Limb (tissue), 2 donors: ENCODE measurements at regions not wholly inside any gene's neighbourhood (a gene's known extent, or its start where the extent isn't known, plus 50 kb on each side); places are given as distances from the start of the nearest gene placed in this dataset.

ENCODE experiments used
- DNase-seq, 2 donors: peaks; one replicate each; pipeline ENCODE4 v3.0.0-alpha.2; 2016; ENCODE audit errors: extremely low spot score in 2 of 2

DNA sequence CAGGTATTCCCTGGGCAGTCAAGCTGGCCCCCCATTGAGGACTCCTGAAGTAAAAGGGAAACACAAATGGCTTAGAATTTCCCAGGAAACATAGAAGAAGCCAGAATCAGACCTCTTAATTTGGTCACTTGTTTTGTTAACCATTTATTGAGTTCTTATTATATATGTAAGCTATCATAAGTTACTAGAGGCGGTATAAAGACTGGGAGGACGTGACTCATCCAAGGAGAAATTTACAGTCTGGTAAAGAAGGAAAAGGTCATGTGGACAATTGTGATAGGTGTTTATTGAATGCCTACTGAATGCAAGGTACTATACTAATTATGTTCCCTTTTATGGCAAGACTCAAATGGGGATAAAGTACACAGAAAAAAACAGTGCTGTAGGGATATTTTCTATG, 146.7 kb downstream of the DYRK2 start:
- DNase-seq: no peak

DNA sequence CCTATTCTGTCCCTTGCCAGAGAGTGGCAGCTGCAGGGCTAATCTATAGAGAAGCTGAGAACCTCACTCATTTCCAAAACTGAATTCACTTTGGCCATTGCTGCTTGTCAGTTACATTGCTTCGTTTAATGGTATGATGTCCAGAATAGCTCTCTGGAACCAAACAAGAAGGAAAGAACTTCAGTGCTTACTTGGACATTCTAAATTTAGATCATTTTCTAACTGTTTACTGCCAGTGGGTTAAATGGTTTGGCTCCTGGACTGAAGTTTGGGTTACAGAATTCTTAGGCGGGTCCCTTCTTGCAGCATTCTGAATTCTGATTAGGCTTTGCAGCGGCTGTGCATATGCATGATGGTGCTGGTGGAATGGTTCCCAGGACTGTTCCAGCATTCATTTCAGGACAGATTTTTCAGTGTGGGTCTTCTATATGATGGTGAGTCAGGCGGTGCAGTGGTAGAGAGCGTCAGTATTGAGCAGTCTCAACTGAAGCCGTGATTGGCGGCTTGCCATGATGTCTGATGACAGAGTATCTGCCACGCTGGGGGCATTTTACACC, 148.7 kb downstream of the DYRK2 start:
- DNase-seq: no peak

DNA sequence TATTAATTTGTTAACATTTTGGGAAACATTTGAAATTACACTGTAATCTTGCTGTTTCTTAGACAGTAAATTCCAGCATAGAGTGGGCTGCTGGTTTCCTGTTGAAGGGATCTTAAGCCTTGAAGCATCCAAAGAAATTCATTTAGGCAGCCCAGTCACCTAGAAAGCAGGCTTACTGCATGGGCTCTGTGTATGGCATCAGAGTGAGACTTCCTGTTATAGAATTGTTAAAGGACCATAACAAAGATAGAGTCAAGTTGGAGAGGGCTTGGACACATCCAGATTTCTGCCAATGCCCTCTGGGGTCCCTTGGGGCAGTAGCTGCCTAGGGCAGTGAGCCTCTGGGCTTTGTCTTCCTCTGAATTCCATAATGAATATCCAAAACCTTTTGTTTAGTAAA, 149.2 kb downstream of the DYRK2 start:
- DNase-seq: no peak

DNA sequence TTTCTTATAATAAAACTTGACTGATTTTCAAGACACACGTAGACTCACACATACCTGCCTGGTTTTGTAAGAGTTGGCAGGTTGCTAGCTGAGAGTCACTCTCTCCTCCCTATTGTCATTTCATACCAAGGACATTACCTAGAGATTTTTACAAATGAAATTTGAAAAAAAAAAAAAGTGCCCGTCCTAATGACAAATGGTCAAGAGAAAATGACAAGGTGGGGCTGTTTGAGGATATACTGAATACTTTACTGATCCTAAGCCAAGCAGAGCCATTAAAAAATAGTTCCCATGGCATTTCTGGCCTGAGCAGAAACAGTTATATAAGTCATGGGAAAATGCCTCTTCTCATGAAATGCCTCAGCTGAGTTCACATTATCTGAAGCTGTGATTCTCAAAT, 150.2 kb downstream of the DYRK2 start:
- no peak for DNase-seq

DNA sequence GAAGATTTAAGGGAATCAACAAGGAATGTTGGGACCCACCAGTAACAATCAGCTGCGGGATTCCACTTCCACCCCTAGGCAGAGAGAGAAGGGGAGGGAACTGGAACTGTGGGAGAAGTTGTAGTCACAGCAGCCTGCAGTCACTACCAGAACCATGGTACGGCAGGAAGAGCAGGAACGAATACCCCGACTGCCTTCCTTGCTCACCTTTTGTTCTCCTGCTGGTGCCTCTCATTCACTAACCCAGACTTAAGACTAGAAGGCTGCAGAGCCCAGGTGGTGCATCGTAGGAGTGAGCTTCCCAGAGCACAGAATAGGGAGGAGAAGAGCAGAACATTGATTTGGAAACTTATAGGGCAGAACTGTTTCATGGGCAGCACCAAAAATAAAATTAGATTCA, 154.2 kb downstream of the DYRK2 start:
- no peak for DNase-seq

DNA sequence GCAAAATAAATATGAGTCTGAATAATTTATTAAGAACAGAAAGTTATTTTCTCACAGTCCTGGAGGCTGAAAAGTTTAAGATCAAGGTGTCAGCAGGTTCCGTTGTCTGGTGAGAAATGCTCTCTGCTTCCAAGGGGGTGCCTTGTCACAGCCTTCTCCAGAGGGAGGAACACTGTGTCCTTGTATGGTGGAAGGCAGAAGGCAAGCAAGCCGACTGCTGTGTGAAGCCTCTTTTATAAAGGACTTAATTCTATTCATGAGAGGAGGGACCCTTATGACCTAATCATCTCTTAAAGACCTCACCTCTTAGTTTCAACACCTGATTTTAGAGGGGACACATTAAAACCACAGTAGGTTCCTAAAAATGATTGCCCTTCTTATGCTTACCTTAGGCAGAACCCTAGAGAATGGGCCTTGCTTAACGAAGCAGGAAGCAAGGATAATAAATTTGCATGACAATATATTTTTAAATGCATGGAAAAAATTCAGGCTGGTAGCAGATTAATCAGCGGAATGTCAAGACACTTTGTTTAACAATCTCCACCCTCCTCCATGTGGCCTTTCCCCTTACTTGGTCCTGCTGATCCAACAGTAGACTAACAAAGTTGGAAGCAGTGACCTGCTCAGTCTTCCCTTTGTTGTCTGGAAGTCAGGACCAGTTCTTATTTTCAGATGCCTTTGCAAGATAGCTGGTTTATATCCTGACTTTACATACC, 154.9 kb downstream of the DYRK2 start:
- DNase-seq: no peak

DNA sequence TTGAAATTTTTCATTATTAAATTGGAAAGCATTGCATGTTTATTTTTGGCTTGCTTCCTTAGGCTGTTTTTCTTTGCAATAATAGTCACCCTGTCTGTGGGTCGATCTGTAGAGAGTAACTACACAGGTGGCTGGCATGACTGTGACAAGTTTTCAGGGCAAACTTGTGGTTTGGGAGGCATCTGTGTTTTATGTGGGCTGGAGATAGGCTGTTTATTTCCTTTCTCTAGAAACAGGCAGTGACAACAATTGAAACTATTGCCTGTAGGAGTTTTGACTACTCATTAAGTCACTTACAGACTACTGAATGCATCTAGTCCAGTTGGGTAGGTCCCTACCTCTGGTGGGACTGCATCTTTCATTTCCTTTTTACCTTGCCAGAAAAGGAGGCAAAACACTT, 155.6 kb downstream of the DYRK2 start:
- no peak for DNase-seq

DNA sequence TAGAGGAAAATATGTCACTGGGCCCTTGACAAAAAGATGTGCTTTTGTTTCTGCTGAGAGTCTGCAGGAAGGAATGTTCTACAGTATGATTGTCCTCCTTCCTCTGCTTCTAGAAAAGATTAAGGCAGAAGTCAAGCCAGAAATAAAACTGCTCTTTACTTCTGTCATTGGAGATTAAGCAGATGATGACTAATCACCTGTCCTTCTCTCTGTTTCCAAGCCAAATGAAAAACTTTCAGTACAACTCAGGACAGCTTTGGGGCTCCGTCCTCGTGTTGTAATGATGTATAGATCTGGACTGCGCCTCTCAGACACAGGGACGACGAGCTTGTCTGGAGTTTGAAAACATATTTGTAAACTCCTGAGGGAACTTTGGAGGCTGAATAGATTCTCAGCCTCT, 159.3 kb downstream of the DYRK2 start:
- no peak for DNase-seq

DNA sequence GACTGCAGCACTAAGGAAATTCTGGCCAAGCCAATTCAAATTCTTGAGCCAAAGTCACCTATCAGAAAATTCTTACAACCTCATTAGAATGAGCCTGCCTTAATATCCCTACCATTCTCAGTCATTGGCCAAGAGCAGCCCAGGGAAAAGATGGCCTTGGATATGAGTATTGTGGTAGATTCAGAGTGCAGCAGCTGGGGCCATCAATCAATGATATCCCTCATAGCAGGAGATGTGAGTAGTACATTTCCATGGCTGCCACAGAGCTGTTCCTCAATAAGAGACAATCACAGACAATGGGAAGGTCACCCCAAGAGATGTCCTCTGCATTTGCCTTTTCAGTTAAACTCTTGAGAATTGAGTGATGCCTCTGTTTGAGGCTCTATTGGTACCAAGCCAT, 161.6 kb downstream of the DYRK2 start:
- no peak for DNase-seq

DNA sequence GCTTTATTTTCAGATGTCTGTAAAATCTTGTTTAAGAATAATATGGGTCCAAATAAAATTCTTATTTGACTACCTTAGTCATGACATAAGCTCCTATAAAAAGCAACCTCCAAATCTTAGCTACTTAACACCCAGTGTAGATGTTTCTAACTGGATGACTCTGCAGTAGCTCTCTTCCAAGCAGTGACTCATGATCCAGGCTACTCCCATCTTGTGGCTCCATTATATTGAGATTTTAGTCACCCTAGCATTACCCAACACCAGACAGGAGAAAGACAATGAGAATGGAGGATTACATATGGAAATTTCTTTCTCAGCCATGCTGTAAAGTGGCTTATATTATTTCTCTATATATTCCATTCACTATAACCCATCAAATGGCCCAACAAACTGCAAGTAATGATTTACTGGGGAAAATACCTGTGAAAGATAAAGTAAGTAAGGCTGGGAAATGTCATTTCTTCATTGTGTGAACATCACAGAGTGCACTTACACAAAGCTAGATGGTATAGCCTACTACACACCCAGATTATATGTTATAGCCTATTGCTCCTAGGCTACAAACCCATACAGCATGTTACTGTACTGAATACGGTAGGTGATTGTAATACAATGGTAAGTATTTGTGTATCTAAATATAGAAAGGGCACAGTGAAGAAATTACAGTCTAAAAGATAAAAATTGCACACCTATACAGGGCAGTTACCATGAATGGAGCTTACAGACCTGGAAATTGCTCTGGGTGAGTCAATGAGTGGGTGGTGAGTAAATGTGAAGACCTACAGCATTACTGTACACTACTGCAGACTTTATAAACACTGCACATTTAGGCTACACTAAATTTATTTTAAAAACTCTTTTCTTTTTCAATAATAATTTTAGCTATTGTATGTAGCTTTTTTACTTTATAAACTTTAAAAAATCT, 163.2 kb downstream of the DYRK2 start:
- no peak for DNase-seq

DNA sequence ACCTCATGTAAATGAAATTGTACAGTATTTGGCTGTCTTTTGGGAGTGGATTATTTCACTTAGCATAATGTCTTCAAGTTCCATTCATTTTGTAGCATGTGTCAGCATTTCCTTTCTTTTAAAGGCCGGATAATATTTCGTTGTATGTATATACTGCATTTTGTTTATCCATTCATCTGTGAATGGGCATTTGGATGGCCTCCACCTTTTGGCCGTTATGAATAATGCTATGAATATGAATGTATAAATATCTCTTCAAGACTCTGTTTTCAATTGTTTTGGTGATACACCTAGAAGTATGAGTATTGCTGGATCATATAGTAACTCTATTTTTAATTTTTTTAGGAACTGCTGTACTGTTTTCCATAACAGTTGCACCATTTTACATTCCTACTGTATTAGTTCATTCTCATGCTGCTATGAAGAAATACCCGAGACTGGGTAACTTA, 164.9 kb downstream of the DYRK2 start:
- DNase-seq: no peak

DNA sequence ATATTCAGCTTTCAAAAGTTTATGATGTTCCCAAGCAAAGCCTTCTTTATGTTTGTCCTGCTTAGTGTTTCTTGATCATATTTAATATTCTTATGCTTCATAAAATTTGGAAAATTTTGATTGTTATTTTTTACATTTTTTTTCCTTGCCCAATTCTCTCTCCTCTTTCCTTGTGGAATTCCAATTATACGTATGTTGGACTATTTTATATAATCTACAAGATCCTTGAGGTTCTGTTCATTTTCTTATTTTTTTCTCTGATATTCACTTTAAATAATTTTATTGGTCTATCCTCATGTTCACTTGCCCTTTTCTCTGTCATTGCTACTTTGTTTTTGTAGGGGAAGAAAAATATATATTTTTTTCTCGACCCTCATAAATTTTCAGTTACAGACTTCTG, 167.7 kb downstream of the DYRK2 start:
- DNase-seq: no peak

DNA sequence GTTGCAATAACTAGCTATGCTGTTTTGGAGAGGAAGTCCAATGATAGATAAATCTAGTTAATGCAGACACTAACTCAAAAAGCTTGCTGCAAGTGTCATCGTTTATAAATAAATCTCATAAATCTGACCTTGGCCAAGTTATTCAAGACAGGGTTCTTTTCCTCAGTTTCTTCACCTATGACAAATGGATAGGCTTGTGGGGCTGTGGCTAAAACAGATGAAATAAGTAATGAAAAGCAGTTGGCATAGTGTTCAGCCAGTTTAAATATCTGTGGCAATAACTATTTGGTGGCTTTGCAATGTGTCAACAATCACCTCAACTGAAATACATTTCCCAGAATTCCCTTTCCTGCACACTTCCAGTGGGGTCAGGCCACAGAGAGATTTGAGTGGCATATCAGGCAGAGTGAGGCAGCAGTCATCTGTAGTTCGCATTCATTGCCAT, 169.9 kb downstream of the DYRK2 start:
- DNase-seq: no peak

DNA sequence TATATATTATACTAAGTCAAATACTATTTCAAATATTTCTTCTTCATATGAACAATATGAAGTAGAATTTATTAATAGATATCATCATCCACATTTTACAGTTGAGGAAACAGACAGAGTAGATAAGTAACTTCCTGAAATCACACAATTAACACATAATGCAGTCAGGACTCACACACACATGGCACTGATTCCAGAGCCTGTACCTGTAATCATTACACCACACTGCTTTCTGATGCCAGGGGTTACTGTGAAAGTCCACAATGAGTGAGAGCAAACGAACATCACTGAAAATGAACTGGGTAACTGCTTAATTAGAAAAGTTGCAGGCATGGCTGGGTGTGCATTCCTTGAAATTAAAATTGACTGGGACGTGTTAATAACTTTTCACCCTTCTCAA, 169.3 kb upstream of the IFNG-AS1 start:
- no peak for DNase-seq

DNA sequence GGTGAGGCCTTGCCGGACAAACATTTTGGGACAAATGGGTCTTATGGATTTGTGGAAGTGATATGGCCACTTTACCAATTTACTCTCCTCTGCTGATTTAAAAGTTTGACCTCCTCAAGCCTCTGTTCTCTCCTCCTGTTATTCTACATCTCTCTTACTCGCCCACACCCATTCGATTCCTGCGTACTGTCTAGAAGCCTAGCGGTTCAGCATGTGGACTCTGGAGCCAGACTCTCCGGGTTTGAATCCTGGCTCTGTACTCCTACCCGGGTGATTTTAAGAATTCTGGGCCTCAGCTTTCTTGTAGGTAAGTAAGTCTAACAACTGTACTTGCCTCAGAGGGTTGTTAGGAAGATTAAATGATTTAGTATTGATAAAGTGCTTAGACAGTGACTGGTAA, 168.6 kb upstream of the IFNG-AS1 start:
- no peak for DNase-seq

DNA sequence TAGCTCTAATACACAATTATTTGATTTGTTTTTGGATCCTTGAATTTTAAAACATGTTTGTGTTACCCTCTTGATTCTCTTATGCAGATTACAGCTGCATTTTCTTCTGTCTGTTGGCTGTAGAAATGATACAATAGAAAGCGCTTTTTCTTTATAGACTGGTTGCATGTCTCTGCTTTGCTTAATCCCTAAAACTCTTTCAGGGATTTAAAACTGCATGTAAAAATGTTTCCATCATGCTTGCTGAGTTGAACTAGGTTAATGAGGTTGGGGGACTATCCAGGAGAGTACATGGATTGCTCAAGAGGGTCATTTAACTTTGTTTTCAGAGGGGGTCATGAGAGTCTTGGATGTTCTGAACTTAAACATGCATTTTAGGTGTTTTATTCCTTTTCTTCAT, 166.4 kb upstream of the IFNG-AS1 start:
- no peak for DNase-seq

DNA sequence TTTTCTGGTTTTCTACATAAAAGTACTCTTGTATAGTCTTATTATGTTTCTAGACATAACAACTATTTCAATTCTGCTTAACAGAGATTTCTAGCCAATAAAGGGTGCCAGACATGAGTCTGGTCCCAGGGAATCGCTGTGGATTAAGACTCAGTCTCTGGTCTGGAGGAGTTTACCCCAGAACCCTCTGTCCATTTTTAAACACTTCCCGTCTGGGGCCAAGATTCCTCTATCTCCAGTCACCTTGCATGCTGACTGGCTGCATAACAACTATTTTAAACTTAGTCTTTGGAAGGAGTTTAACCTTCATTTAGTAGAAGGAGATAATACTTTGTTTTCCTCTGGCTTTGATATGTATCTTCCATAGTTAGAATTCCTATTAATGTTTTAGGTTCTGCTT, 163.1 kb upstream of the IFNG-AS1 start:
- DNase-seq: no peak

DNA sequence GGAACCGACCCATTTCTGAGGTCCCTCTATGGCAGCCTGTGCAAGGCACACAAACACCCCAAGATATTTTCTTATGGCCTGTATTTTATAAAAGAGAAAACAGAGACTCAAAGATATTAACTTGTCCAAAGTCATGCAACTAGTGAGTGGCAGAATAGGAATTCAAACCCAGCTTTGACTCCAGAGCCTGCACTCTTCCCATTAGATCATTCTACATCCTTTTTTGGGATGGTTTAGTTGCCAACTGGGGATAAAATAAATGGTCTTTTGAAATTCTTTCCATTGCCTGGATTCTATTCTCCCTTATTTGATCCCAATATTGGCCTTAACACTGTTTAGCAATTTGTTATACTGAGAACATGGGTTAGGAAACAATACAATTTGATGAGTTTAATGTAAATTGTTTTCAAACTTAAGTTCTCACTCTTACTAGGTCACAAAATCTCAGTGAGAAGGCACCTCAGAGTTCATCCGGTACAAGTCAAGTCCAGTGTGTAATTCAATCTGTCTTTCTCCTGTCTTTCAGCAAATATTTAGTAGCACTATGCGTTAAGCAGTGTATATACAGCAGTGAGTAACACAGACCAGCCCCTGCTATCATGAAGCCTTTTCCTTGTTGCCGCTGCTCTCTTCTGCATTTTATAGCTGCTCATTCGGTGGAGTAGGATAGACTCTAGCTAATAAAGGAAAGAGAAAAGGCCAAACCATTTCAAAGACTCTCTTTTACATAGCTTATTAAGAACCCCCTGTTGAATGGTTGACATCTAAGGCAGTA, 162.1 kb upstream of the IFNG-AS1 start:
- DNase-seq: peak in 1 of 2 donors; percentile 35

DNA sequence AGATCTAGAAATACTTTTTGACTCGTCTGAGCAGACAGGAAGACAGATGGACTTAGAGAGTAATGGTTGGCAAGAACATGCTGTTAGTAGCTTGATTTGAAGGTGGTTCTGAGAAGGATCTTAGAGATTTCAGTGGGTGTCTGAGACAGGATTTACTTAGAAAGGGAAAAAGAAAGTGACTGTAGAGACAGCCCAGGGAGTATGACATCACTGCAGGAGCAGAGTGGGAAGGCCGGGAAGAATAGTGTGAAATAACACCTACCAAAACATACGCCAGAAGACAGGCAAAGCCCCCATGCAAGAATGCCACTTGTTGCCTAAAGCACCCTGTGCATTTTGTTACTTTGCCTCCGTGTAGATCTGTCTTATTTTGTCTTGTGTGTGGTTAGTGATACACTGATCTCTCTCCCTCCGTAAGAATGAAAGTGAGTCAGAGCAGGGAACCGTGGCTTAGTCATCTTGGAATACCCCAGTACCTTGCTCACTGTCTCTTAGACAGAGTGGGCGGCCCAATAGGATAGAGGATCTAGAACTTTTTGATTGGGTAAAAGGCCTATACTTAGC, 161.3 kb upstream of the IFNG-AS1 start:
- peak in 1 of 2 donors; percentile 39 for DNase-seq

DNA sequence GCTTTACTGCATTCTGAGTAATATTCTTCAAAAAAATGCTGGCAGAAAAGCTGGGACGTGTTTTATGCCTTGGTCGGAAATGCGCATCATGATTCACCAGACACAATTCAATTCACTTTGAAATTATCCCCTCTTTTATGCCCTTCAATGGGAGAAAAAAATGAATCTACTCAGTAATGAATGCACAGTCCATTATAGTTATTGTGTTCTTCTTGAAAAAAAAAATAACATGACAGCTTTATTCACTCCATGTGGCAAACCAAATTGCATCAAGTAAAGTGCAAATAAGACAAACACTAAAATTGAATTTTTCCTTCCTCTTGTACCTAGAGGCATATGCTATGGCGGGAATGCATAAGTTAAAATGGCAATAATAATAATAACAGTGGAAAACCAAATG, 159.4 kb upstream of the IFNG-AS1 start:
- DNase-seq: no peak

DNA sequence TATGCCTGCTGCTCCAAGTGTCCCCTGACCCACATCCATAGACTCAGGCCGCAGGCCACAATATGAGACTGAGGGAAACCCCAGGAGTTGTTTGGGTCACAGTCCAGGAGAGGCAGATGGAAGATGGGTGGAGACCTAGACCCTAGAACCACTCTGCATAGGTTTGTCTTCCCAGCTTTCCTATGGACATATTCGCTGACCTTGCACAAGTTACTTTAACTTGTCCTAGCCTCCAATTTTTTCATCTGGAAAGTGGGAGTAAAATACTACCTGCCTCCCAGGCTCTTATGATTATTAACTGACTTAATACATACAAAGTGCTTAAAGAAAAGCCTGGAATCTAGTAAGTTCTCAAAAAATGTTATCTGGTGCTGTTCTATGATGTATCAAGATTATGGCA, 157.1 kb upstream of the IFNG-AS1 start:
- DNase-seq: no peak
